NB4 (cell line): ENCODE measurements at regions not wholly inside any gene's neighbourhood (a gene's known extent, or its start where the extent isn't known, plus 50 kb on each side); places are given as distances from the start of the nearest gene placed in this dataset.

Source experiments
- DNase-seq: peaks from one replicate; pipeline ENCODE4 v3.0.0; 2010; ENCODE audit warnings: low read depth
- H3K4me3 ChIP-seq: one replicate; pipeline ENCODE4 v1.5.1; 2011; ENCODE audit warnings: mild to moderate bottlenecking, low read depth, low read length, moderate library complexity
- MYC ChIP-seq: IDR thresholded peaks from 2 replicates; pipeline ENCODE4 v1.6.1; 2011; ENCODE audit warnings: low read depth, low read length
- POLR2A ChIP-seq: IDR thresholded peaks from 2 replicates; pipeline ENCODE4 v1.6.1; 2011; ENCODE audit warnings: mild to moderate bottlenecking; ENCODE audit not compliant: insufficient read length; ENCODE audit errors: extremely low read depth
- TF ChIP-seq, protein P1 (sequence below): IDR thresholded peaks from one replicate; pipeline ENCODE4 v1.5.1; 2012; ENCODE audit warnings: low read depth, low read length
- TF ChIP-seq, protein P2 (sequence below): IDR thresholded peaks from 2 replicates; pipeline ENCODE4 v1.6.1; 2011; ENCODE audit warnings: low read depth, low read length

DNA sequence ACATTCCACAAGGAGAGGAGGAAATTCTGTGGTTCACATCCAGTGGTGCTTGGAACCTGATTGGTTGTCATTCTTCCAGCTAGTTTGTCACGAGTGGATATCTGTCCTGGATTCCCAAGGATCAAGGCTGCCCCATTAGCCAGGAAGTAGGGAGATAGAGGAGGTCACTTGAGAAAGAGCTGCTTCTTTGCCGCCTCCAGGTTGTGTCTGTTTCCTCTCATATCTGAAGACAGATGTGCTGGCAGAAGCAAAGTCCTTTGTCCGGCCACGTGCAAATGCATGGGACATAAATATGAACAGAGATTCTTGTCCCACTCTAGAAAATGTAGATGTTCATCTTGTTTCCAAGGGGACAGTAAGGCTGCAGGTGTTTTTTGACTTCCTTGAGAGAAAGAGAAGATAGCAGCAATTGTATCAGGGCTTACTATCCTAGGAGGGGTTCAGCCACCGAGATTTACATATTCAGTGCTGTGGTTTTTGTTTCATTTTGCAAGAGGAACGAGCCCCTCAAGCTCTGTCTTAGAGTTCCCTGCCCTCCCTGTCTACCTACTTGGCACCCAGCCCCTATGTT is 174.4 kb downstream of the RPIA start:
- TF ChIP-seq, protein P1, sequence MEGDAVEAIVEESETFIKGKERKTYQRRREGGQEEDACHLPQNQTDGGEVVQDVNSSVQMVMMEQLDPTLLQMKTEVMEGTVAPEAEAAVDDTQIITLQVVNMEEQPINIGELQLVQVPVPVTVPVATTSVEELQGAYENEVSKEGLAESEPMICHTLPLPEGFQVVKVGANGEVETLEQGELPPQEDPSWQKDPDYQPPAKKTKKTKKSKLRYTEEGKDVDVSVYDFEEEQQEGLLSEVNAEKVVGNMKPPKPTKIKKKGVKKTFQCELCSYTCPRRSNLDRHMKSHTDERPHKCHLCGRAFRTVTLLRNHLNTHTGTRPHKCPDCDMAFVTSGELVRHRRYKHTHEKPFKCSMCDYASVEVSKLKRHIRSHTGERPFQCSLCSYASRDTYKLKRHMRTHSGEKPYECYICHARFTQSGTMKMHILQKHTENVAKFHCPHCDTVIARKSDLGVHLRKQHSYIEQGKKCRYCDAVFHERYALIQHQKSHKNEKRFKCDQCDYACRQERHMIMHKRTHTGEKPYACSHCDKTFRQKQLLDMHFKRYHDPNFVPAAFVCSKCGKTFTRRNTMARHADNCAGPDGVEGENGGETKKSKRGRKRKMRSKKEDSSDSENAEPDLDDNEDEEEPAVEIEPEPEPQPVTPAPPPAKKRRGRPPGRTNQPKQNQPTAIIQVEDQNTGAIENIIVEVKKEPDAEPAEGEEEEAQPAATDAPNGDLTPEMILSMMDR: no peak
- TF ChIP-seq POLR2A (no peak), MYC (no peak)
- TF ChIP-seq, protein P2, sequence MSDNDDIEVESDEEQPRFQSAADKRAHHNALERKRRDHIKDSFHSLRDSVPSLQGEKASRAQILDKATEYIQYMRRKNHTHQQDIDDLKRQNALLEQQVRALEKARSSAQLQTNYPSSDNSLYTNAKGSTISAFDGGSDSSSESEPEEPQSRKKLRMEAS: no peak
- no peak overlapping the region for H3K4me3 ChIP-seq
- no peak for DNase-seq

DNA sequence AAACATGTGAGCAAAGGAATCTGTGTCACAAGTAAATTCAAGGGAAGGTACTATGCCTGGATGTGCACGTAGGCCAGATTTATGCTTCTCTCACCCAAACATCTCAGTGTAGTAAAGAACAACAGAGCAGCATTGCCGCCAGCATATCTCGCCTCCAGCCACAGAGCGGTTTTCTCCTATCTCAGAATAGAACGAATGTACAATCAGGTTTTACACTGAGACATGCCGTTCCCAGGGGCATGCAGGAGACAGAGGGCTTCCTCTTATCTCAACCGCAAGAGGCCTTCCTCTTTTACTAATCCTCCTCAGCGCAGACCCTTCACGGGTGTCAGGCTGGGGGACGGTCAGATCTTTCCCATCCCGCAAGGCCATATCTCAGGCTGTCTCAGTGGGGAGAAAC is 175.3 kb downstream of the RPIA start:
- TF ChIP-seq, protein P2: 0 out of 2 replicates have a peak, but pooled peaks have one; percentile 27
- no peak for TF ChIP-seq POLR2A
- TF ChIP-seq, protein P1: no peak
- TF ChIP-seq MYC: peak; percentile 28; the same call in 1 of the 2 replicates
- peak; percentile 89 for DNase-seq
- no peak overlapping the region for H3K4me3 ChIP-seq

DNA sequence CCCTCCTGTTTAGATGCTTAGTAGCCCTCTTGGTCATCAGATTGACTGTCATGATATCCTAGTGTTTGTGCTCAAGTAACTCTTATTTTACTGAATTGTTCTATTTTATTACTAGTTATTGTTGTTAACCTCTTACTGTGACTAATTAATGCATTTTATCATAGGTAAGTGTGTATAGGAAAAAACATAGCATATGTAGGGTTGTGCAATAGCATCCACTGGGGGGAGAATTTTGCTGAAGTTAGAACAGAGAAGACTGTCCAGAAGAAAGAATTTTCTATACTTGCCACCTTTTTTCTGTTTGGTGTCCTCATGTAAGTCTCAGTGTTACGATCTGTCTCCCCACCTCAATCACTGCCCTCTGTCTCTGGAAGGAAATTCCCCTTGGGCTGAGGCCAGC is 177.4 kb downstream of the RPIA start:
- no peak for DNase-seq
- no peak overlapping the region for H3K4me3 ChIP-seq
- TF ChIP-seq MYC (no peak), POLR2A (no peak)
- TF ChIP-seq, protein P2: no peak
- TF ChIP-seq, protein P1: no peak

DNA sequence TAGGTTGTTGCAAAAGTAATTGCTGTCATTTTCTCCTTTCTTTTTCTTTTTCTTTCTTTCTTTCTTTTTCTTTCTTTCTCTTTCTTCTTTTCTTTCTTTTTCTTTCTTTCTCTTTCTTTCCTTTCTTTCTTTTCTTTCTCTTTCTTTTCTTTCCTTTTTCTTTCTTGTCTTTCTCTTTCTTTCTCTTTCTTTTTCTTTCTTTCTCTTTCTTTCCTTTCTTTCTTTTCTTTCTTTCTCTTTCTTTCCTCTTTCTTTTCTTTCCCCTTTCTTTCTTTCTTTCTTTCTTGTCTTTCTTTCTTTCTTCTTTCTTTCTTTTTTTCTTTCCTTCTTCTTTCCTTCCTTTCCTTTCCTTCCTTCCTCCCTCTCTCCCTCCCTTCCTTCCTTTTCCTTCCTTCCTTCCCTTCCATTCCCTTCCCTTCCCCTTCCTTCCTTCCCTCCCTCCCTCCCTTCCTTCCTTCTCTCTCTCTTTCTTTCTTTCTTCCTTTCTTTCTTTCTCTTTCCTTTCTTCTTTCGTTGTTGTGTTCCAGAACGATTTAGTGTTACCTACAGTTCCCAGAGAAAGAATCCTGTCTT is 178.9 kb downstream of the RPIA start:
- no peak for DNase-seq
- TF ChIP-seq POLR2A (no peak), MYC (no peak)
- TF ChIP-seq, protein P2: no peak
- TF ChIP-seq, protein P1: no peak
- H3K4me3 ChIP-seq: no peak overlapping the region

DNA sequence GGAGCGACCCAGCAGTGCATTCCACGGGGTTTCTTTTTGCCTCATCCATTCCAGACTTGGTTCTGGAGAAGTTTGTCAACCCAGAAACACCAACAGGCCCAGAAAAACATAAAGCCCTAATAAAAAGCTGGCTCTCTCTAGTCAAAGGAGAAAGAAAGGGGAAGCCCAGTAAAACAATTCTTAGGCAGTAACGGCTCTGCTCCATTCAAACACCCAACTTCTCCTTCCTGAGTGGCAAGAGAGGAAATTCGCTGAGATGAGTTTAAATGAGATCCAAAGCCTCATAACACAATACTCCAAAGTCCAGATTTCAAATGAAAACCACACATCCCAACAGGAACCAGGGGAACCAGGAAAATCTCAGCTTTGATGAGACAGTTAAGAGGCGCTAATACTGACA is 179.9 kb downstream of the RPIA start:
- no peak overlapping the region for H3K4me3 ChIP-seq
- DNase-seq: peak; percentile 34
- TF ChIP-seq, protein P1: no peak
- no peak for TF ChIP-seq MYC
- TF ChIP-seq, protein P2: no peak
- no peak for TF ChIP-seq POLR2A
